ENCODE measurements at regions not wholly inside any gene's neighbourhood (a gene's known extent, or its start where the extent isn't known, plus 50 kb on each side); places are given as distances from the start of the nearest gene placed in this dataset.

DNA sequence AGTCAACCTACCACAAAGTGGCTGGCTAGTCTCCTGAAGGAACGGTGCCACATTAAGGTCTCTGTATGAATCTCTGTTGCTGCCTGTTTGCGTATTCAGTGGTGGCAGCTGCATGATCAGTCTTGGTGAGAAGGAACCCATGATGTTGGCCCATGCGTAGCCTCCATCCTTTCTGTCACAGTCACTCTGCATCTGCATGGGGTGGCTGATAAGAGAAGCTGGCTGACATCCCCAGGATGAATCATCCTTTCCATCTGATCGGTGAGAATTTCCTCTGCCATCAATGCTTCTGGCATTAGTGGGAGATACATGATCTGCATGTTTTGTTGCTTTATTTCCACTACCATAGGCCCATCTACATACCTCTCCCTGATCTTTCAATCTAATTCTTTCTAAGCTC, 199.0 kb upstream of the NECTIN1 start:
- Histone ChIP-seq H3K27ac (ENCODE audit: low read length) (no peak overlapping the region), H3K4me3 (ENCODE audit: low read length) (no peak overlapping the region), H3K4me1 (ENCODE audit: insufficient read depth, low read length) (0 out of 2 replicates have a peak, but pooled peaks cover under 1% of the 10 kb centered on the region), H3K9me3 (ENCODE audit: insufficient read depth, low read depth, low read length) (no peaks in the 10 kb centered on the region), H3K27me3 (ENCODE audit: insufficient read depth, low read length) (0 out of 2 replicates have a peak, but pooled peaks cover 3% of the 10 kb centered on the region), H3K36me3 (ENCODE audit: insufficient read depth, low read depth, low read length) (no peaks in the 10 kb centered on the region), H3K9ac (ENCODE audit: low read depth, low read length) (no peak overlapping the region)

DNA sequence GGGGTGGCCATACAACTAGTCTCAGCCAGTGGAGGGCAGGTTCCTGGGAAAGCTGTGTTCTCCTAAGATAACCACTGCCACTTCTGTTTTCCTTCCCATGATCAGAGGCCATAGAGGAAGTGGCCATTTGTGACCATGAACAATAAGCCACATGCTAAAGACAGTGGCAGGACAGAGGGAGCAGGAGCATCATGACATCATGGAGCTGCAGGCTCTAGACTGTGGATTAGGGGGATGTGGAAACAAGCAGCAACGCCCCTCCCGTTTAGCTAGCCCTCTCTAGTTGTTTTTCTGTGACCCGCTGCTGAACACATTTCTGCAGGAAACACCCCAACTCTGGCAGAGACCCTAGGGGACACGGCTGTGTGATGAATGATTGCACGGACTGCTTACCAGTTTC, 195.0 kb upstream of the NECTIN1 start:
- no peak overlapping the region for H3K27ac ChIP-seq (ENCODE audit: low read length)
- no peaks in the 10 kb centered on the region for H3K4me1 ChIP-seq (ENCODE audit: insufficient read depth, low read length)
- no peak overlapping the region for H3K4me3 ChIP-seq (ENCODE audit: low read length)
- H3K36me3 ChIP-seq (ENCODE audit: insufficient read depth, low read depth, low read length): no peaks in the 10 kb centered on the region
- H3K27me3 ChIP-seq (ENCODE audit: insufficient read depth, low read length): 0 out of 2 replicates have a peak, but pooled peaks cover 9% of the 10 kb centered on the region
- no peak overlapping the region for H3K9ac ChIP-seq (ENCODE audit: low read depth, low read length)
- no peaks in the 10 kb centered on the region for H3K9me3 ChIP-seq (ENCODE audit: insufficient read depth, low read depth, low read length)

DNA sequence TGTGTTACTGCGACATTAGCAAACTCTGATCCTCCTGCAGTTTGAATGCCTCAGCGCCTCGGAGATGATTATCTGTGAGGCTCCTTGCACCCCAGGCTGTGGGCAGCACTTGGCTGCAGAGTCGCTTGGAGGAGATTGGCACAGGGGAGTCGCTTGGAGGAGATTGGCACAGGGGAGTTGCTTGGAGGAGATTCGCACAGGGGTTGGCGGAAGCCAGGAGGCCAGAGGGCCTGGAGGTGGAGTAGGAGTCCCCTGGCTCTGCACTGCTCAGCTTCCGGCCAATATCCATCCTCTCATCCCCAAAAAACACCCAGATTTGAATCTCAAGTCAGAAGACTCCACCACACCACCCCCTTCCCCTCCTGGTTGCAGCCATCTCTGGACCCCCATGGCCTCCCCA, 192.6 kb upstream of the NECTIN1 start:
- Histone ChIP-seq H3K9ac (ENCODE audit: low read depth, low read length) (no peak overlapping the region), H3K27me3 (ENCODE audit: insufficient read depth, low read length) (0 out of 2 replicates have a peak, but pooled peaks cover 9% of the 10 kb centered on the region)

DNA sequence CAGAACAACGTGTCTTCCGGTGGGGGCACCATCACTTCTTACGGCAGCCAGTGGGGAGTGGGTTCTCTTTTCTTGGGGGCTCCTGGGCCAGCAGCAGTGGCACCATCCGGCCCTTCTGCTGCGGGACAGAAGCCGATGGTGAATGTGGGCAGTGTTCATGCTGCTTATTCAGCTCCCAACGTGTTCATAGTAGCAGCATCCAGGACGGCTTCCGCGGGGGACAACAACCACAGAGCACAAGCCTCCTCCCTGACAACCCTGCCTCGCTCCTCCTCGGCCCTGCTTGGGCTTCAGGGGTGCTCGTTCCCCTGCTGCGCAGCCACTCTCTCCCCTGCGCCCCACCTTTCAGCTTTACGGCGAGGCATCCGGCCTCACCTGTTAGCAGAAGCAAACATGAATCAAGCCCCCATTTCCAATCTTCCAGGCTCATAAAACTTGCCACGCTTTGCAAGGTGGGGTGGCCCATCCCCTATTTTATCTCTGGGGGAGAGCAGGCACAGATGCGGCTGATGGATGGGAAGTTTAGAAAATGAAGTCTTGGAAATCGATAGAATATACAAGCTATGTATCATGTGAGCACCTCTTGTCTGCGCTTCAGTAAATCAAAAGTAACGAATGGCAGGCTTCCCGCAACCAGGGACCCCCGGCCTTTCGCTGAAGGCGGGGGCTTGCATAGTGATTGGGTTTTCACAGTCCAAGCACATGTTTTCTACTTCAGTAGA, 191.8 kb upstream of the NECTIN1 start:
- H3K27ac ChIP-seq (ENCODE audit: low read length): no peak overlapping the region
- no peaks in the 10 kb centered on the region for H3K36me3 ChIP-seq (ENCODE audit: insufficient read depth, low read depth, low read length)
- no peaks in the 10 kb centered on the region for H3K9me3 ChIP-seq (ENCODE audit: insufficient read depth, low read depth, low read length)
- H3K27me3 ChIP-seq (ENCODE audit: insufficient read depth, low read length): 0 out of 2 replicates have a peak, but pooled peaks cover 9% of the 10 kb centered on the region
- no peak overlapping the region for H3K9ac ChIP-seq (ENCODE audit: low read depth, low read length)
- H3K4me3 ChIP-seq (ENCODE audit: low read length): no peak overlapping the region
- no peaks in the 10 kb centered on the region for H3K4me1 ChIP-seq (ENCODE audit: insufficient read depth, low read length)

More for the DNA sequence above, 192.6 kb upstream of the NECTIN1 start:
- Histone ChIP-seq H3K4me3 (ENCODE audit: low read length) (no peak overlapping the region), H3K27ac (ENCODE audit: low read length) (no peak overlapping the region), H3K36me3 (ENCODE audit: insufficient read depth, low read depth, low read length) (no peaks in the 10 kb centered on the region), H3K9me3 (ENCODE audit: insufficient read depth, low read depth, low read length) (no peaks in the 10 kb centered on the region), H3K4me1 (ENCODE audit: insufficient read depth, low read length) (no peaks in the 10 kb centered on the region)

DNA sequence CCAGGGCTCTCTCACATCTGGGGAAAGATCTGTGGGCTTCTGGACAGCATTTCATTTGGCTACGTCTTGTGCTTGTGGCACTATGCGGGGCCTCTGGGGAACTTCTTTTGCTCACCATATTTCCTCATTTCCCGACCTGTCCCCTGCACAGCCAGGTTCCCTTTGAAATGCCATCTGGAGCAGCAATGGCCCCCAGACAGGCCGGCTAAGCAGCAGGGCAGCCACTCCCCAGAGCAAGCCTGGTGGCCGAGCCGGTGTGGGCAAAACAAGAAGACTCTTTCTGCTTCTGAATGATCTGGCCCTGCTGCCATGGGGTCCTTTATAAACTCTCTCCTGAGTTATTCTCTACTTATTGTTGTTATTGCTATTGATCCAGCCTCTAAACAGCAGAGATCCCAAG, 190.7 kb upstream of the NECTIN1 start:
- peaks cover 5% of the 10 kb centered on the region; the same call in 1 of the 2 replicates for H3K9me3 ChIP-seq (ENCODE audit: insufficient read depth, low read depth, low read length)
- H3K27ac ChIP-seq (ENCODE audit: low read length): no peak overlapping the region
- 0 out of 2 replicates have a peak, but pooled peaks cover 9% of the 10 kb centered on the region for H3K27me3 ChIP-seq (ENCODE audit: insufficient read depth, low read length)
- no peaks in the 10 kb centered on the region for H3K36me3 ChIP-seq (ENCODE audit: insufficient read depth, low read depth, low read length)
- H3K4me1 ChIP-seq (ENCODE audit: insufficient read depth, low read length): no peaks in the 10 kb centered on the region
- no peak overlapping the region for H3K9ac ChIP-seq (ENCODE audit: low read depth, low read length)
- no peak overlapping the region for H3K4me3 ChIP-seq (ENCODE audit: low read length)

DNA sequence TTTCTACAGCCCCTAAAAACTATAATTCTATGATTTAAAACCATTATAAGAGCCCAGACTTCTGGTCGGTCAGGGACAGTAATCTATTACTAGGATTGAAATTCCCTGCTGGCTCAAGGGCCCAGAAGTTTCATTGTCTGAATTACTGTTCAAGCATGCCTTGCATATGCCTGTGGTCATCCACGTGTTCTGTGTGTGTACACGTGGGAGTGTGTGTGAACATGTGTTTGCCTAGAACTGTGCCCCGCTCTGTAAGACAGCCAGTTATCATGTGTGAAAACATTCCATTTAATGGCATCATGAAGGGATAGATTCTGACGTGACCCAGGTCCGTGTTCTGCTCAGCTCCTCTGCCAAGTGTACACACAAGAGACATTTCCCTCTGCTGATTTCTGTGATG, 189.3 kb upstream of the NECTIN1 start:
- Histone ChIP-seq H3K9me3 (ENCODE audit: insufficient read depth, low read depth, low read length) (peaks cover 5% of the 10 kb centered on the region; the same call in 1 of the 2 replicates), H3K27me3 (ENCODE audit: insufficient read depth, low read length) (0 out of 2 replicates have a peak, but pooled peaks cover 9% of the 10 kb centered on the region), H3K36me3 (ENCODE audit: insufficient read depth, low read depth, low read length) (no peaks in the 10 kb centered on the region), H3K4me3 (ENCODE audit: low read length) (no peak overlapping the region), H3K4me1 (ENCODE audit: insufficient read depth, low read length) (no peaks in the 10 kb centered on the region), H3K9ac (ENCODE audit: low read depth, low read length) (no peak overlapping the region), H3K27ac (ENCODE audit: low read length) (no peak overlapping the region)

DNA sequence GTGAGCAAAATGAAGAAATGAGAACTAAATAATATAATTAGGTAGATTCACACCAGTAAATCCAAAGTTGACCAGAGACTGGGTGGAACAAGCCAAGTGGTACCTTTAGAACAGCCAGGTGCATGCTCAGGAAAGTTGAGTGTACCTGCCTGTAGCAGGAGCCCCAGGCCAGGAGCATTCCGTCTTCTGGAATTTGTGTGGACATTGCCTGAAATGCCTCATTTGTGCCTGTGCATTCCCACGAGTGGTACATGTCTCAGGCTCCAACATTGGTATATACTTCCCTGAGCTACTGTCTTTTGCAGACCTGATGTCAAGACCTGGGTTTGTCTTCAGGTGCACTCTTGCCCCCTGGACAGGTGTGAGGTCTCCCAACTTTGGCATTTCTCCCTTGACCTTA, 187.6 kb upstream of the NECTIN1 start:
- H3K4me3 ChIP-seq (ENCODE audit: low read length): no peak overlapping the region
- H3K9ac ChIP-seq (ENCODE audit: low read depth, low read length): no peak overlapping the region
- H3K4me1 ChIP-seq (ENCODE audit: insufficient read depth, low read length): no peaks in the 10 kb centered on the region
- 0 out of 2 replicates have a peak, but pooled peaks cover 4% of the 10 kb centered on the region for H3K27me3 ChIP-seq (ENCODE audit: insufficient read depth, low read length)
- H3K27ac ChIP-seq (ENCODE audit: low read length): no peak overlapping the region
- peaks cover 5% of the 10 kb centered on the region; the same call in 1 of the 2 replicates for H3K9me3 ChIP-seq (ENCODE audit: insufficient read depth, low read depth, low read length)
- H3K36me3 ChIP-seq (ENCODE audit: insufficient read depth, low read depth, low read length): no peaks in the 10 kb centered on the region

DNA sequence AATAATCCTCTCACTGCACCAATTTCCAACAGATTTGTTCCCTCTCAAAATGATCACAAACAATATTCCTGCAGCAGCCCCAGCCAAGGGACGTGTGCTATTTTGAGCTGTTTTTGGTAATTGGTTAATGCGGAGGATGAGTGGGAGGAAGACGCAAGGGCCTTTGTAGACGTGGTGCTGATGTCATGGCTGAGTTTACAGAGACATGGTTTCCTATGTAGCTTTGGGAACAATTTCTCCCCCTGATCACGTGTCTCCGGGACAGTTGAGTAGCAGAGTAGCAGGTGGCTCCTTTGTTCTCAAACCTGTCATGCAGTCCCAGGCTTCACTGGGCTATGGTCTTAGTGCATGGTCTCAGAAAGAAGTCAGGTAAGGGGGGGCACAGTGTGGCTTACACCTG, 183.2 kb upstream of the NECTIN1 start:
- H3K4me1 ChIP-seq (ENCODE audit: insufficient read depth, low read length): peaks cover 9% of the 10 kb centered on the region; the same call in 1 of the 2 replicates
- no peak overlapping the region for H3K9ac ChIP-seq (ENCODE audit: low read depth, low read length)
- no peak overlapping the region for H3K4me3 ChIP-seq (ENCODE audit: low read length)
- H3K9me3 ChIP-seq (ENCODE audit: insufficient read depth, low read depth, low read length): peaks cover 5% of the 10 kb centered on the region; the same call in 1 of the 2 replicates
- H3K27me3 ChIP-seq (ENCODE audit: insufficient read depth, low read length): no peaks in the 10 kb centered on the region
- no peak overlapping the region for H3K27ac ChIP-seq (ENCODE audit: low read length)
- H3K36me3 ChIP-seq (ENCODE audit: insufficient read depth, low read depth, low read length): no peaks in the 10 kb centered on the region

DNA sequence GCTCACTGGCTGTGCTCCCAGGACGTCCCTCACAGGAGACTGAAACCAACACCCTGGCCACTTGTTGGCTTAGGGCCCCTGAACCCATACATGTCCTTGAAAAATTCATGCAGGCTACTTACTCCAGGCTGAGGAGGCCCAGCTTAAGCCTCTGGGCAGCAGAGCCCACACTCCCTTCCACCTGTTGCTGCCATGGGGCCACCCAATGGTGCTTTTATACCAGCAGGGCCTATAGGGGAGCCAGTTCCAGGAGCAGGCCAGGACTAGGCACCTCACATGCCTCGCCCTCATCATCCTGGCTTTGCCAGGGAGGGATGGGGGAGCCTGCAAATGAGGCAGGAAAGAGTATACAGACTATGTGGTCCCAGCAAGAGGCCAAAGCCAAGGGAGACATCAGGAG, 181.7 kb upstream of the NECTIN1 start:
- H3K4me1 ChIP-seq (ENCODE audit: insufficient read depth, low read length): peaks cover 10% of the 10 kb centered on the region; the same call in 1 of the 2 replicates
- H3K9me3 ChIP-seq (ENCODE audit: insufficient read depth, low read depth, low read length): peaks cover 5% of the 10 kb centered on the region; the same call in 1 of the 2 replicates
- H3K9ac ChIP-seq (ENCODE audit: low read depth, low read length): no peak overlapping the region
- no peak overlapping the region for H3K4me3 ChIP-seq (ENCODE audit: low read length)
- no peak overlapping the region for H3K27ac ChIP-seq (ENCODE audit: low read length)
- H3K27me3 ChIP-seq (ENCODE audit: insufficient read depth, low read length): no peaks in the 10 kb centered on the region
- no peaks in the 10 kb centered on the region for H3K36me3 ChIP-seq (ENCODE audit: insufficient read depth, low read depth, low read length)

DNA sequence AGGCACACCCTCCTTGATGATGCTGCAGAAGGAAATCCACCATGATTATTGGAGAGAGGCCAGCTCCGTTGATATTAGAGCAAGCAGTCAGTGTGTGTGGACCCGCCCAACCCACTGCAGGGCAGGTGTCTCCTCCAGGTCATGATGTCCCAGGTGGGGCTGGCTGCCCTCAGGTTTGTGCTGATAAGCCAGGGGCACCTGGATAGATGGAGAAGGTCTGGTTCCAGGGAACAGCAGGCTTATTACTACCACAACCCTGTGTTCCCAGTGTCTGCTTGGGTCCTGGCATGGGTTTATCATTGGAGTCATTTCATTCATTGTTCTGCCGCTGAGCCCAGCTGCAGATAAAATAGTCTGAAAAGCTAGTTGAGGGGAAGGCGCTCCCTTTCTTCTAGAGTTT, 181.1 kb upstream of the NECTIN1 start:
- no peaks in the 10 kb centered on the region for H3K36me3 ChIP-seq (ENCODE audit: insufficient read depth, low read depth, low read length)
- no peaks in the 10 kb centered on the region for H3K27me3 ChIP-seq (ENCODE audit: insufficient read depth, low read length)
- no peak overlapping the region for H3K27ac ChIP-seq (ENCODE audit: low read length)
- no peak overlapping the region for H3K4me3 ChIP-seq (ENCODE audit: low read length)
- no peaks in the 10 kb centered on the region; the same call in 1 of the 2 replicates for H3K9me3 ChIP-seq (ENCODE audit: insufficient read depth, low read depth, low read length)
- H3K4me1 ChIP-seq (ENCODE audit: insufficient read depth, low read length): peaks cover 10% of the 10 kb centered on the region; the same call in 1 of the 2 replicates
- no peak overlapping the region for H3K9ac ChIP-seq (ENCODE audit: low read depth, low read length)

DNA sequence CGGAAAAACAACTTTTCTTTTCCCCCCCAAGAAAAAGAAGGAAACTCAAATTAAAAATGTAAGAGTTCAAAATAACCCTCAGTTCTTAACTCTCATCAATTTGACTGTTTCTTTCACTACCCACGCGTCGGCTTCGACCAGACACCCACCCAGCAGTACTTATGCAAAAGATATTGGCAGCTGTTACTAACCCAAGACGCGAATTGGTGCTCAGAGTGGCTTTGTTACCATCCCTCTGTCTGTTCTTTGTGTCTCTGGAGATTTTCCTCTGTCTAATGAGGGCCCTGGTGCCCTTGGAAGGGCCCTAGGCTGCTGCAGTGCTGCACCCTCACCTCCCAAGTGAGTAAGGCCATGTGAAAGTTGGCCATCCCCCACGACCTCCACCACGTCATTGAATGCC, 180.5 kb upstream of the NECTIN1 start:
- no peak overlapping the region for H3K9ac ChIP-seq (ENCODE audit: low read depth, low read length)
- no peaks in the 10 kb centered on the region for H3K36me3 ChIP-seq (ENCODE audit: insufficient read depth, low read depth, low read length)
- H3K27me3 ChIP-seq (ENCODE audit: insufficient read depth, low read length): no peaks in the 10 kb centered on the region
- H3K27ac ChIP-seq (ENCODE audit: low read length): no peak overlapping the region
- peaks cover 10% of the 10 kb centered on the region; the same call in 1 of the 2 replicates for H3K4me1 ChIP-seq (ENCODE audit: insufficient read depth, low read length)
- no peak overlapping the region for H3K4me3 ChIP-seq (ENCODE audit: low read length)
- H3K9me3 ChIP-seq (ENCODE audit: insufficient read depth, low read depth, low read length): no peaks in the 10 kb centered on the region

DNA sequence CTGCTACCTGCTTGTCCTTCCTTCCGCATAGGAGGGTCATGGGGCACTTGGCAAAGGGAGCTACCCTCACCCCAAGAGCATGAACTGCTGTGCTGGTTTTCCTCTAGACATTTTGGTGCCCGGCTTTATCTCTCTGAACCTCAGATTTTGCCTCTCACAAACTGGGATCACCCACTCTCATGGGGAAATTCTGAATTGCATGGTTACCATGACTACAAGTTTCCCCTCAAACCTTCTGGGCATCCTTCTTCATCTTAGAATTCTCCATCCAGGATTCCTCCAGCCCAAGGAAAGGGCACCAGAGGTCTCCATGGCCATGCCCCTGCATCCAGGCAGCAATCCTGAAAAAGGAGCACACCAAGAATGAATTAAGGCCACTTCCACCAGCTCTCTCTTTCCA, 180.1 kb upstream of the NECTIN1 start:
- Histone ChIP-seq H3K4me3 (ENCODE audit: low read length) (no peak overlapping the region), H3K27ac (ENCODE audit: low read length) (no peak overlapping the region)

More for the DNA sequence above, 180.1 kb upstream of the NECTIN1 start:
- Histone ChIP-seq H3K36me3 (ENCODE audit: insufficient read depth, low read depth, low read length) (no peaks in the 10 kb centered on the region), H3K9me3 (ENCODE audit: insufficient read depth, low read depth, low read length) (no peaks in the 10 kb centered on the region), H3K9ac (ENCODE audit: low read depth, low read length) (no peak overlapping the region), H3K27me3 (ENCODE audit: insufficient read depth, low read length) (no peaks in the 10 kb centered on the region), H3K4me1 (ENCODE audit: insufficient read depth, low read length) (peaks cover 10% of the 10 kb centered on the region; the same call in 1 of the 2 replicates)

All from iPS-20b (cell line).